ENCODE measurements at regions not wholly inside any gene's neighbourhood (a gene's known extent, or its start where the extent isn't known, plus 50 kb on each side); places are given as distances from the start of the nearest gene placed in this dataset.

DNA sequence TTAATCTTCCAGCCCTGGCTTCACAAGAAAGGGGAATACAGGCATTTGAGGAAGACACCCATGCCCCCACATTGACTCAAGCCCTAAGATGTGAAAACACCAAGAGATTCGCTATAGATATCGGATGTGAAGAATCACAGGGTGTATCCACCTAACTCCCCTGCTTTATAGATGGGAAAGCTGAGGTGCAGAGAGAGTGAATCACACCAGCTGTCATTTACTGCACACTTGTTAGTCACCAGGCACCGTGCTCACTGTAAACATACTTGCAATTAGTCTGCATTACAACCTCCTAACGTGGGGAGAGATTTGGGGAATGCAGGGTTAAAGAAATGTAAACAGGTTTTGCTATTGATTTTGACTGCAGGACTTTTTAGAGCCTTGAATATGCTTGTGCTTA lies 325.5 kb downstream of the C16orf95 start:
- TF ChIP-seq RAD21 (conservative IDR thresholded peaks at IDR 0.05 in 1 of 2, IDR thresholded peaks at IDR 0.05 in 1 of 2), result no peak
- no peak for TF ChIP-seq HOXA7 (CRISPR knock-in tag; IDR thresholded peaks at IDR 0.05)
- TF ChIP-seq, protein P1, sequence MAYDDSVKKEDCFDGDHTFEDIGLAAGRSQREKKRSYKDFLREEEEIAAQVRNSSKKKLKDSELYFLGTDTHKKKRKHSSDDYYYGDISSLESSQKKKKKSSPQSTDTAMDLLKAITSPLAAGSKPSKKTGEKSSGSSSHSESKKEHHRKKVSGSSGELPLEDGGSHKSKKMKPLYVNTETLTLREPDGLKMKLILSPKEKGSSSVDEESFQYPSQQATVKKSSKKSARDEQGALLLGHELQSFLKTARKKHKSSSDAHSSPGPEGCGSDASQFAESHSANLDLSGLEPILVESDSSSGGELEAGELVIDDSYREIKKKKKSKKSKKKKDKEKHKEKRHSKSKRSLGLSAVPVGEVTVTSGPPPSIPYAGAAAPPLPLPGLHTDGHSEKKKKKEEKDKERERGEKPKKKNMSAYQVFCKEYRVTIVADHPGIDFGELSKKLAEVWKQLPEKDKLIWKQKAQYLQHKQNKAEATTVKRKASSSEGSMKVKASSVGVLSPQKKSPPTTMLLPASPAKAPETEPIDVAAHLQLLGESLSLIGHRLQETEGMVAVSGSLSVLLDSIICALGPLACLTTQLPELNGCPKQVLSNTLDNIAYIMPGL (CRISPR knock-in tag; IDR thresholded peaks at IDR 0.05; ENCODE audit: borderline replicate concordance), result no peak
- TF ChIP-seq, protein P2, sequence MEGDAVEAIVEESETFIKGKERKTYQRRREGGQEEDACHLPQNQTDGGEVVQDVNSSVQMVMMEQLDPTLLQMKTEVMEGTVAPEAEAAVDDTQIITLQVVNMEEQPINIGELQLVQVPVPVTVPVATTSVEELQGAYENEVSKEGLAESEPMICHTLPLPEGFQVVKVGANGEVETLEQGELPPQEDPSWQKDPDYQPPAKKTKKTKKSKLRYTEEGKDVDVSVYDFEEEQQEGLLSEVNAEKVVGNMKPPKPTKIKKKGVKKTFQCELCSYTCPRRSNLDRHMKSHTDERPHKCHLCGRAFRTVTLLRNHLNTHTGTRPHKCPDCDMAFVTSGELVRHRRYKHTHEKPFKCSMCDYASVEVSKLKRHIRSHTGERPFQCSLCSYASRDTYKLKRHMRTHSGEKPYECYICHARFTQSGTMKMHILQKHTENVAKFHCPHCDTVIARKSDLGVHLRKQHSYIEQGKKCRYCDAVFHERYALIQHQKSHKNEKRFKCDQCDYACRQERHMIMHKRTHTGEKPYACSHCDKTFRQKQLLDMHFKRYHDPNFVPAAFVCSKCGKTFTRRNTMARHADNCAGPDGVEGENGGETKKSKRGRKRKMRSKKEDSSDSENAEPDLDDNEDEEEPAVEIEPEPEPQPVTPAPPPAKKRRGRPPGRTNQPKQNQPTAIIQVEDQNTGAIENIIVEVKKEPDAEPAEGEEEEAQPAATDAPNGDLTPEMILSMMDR (IDR thresholded peaks at IDR 0.05), result no peak
- no peak for TF ChIP-seq BHLHE40 (IDR thresholded peaks at IDR 0.05; ENCODE audit: low read depth, low read length)
- no peak for TF ChIP-seq JUNB (IDR thresholded peaks at IDR 0.05)
- no peak for TF ChIP-seq POLR2A (IDR thresholded peaks at IDR 0.05; ENCODE audit: low read length)
- no peak for TF ChIP-seq JUN (IDR thresholded peaks at IDR 0.05)
- TF ChIP-seq, protein P3, sequence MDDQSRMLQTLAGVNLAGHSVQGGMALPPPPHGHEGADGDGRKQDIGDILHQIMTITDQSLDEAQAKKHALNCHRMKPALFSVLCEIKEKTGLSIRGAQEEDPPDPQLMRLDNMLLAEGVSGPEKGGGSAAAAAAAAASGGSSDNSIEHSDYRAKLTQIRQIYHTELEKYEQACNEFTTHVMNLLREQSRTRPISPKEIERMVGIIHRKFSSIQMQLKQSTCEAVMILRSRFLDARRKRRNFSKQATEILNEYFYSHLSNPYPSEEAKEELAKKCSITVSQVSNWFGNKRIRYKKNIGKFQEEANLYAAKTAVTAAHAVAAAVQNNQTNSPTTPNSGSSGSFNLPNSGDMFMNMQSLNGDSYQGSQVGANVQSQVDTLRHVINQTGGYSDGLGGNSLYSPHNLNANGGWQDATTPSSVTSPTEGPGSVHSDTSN (IDR thresholded peaks at IDR 0.05), result no peak

Data from A549 (cell line).